Frontal cortex (tissue), 3 donors: ENCODE measurements at regions not wholly inside any gene's neighbourhood (a gene's known extent, or its start where the extent isn't known, plus 50 kb on each side); places are given as distances from the start of the nearest gene placed in this dataset.

Experiments
- DNase-seq, 2 donors: peaks; one replicate each; pipeline ENCODE4 v3.0.0; 2012; ENCODE audit warnings: low spot score in 2 of 2
- FAIRE-seq: peaks from 2 replicates; lab custom pipeline; 2012; peaks lifted over from hg19 to GRCh38; lab: Jason Lieb, UNC
- donor health status: control.
- donor health status: control.
- donor health status: control.

GRCh38 chr10:4094751-4095150, 309.7 kb upstream of the KLF6 start:
- DNase-seq (no peak), FAIRE-seq (no peak)

- FAIRE-seq, result no peak
- no peak for DNase-seq
Measured at GRCh38 chr10:4093438-4093837, 308.4 kb upstream of the KLF6 start.

GRCh38 chr10:4088354-4089066, 303.5 kb upstream of the KLF6 start:
- FAIRE-seq, result no peak
- no peak for DNase-seq

GRCh38 chr10:4086131-4086898, 301.3 kb upstream of the KLF6 start:
- DNase-seq (no peak), FAIRE-seq (no peak)

- DNase-seq, result no peak
- no peak for FAIRE-seq
Measured at GRCh38 chr10:4083509-4084003, 298.5 kb upstream of the KLF6 start.

- FAIRE-seq (no peak), DNase-seq (no peak)
Measured at GRCh38 chr10:4082861-4083260, 297.9 kb upstream of the KLF6 start.

- DNase-seq (no peak), FAIRE-seq (no peak)
Measured at GRCh38 chr10:4081685-4082111, 296.7 kb upstream of the KLF6 start.

GRCh38 chr10:4080225-4080805, 295.3 kb upstream of the KLF6 start:
- no peak for FAIRE-seq
- DNase-seq, result no peak

GRCh38 chr10:4079803-4080202, 294.8 kb upstream of the KLF6 start:
- FAIRE-seq (no peak), DNase-seq (no peak)

GRCh38 chr10:4077804-4078203, 292.8 kb upstream of the KLF6 start:
- FAIRE-seq (no peak), DNase-seq (no peak)

GRCh38 chr10:4076983-4077382, 292.0 kb upstream of the KLF6 start:
- FAIRE-seq, result no peak
- no peak for DNase-seq

GRCh38 chr10:4075443-4075842, 290.4 kb upstream of the KLF6 start:
- FAIRE-seq (no peak), DNase-seq (no peak)

- no peak for DNase-seq
- no peak for FAIRE-seq
Measured at GRCh38 chr10:4074545-4075407, 289.8 kb upstream of the KLF6 start.

- DNase-seq, result no peak
- FAIRE-seq, result no peak
Measured at GRCh38 chr10:4073912-4074311, 288.9 kb upstream of the KLF6 start.

- FAIRE-seq (no peak), DNase-seq (no peak)
Measured at GRCh38 chr10:4070921-4071660, 286.1 kb upstream of the KLF6 start.

GRCh38 chr10:4070184-4070583, 285.2 kb upstream of the KLF6 start:
- no peak for FAIRE-seq

GRCh38 chr10:4069491-4069890, 284.5 kb upstream of the KLF6 start:
- no peak for DNase-seq
- FAIRE-seq, result no peak

More at GRCh38 chr10:4070184-4070583, 285.2 kb upstream of the KLF6 start:
- no peak for DNase-seq

- FAIRE-seq (no peak), DNase-seq (no peak)
Measured at GRCh38 chr10:4068629-4069028, 283.6 kb upstream of the KLF6 start.

- no peak for FAIRE-seq
- DNase-seq, result no peak
Measured at GRCh38 chr10:4067931-4068561, 283.0 kb upstream of the KLF6 start.
